ENCODE measurements at regions not wholly inside any gene's neighbourhood (a gene's known extent, or its start where the extent isn't known, plus 50 kb on each side); places are given as distances from the start of the nearest gene placed in this dataset.

- no peak for TF ChIP-seq POLR2A (IDR thresholded peaks at IDR 0.05)
- TF ChIP-seq CTCF (IDR thresholded peaks at IDR 0.05) = no peak
Observed at GRCh38 chr4:181077341-181077740, 1165.9 kb upstream of the TENM3 start.
